Activated CD4-positive, alpha-beta T cell treated with anti-CD3 and anti-CD28 coated beads, Interleukin-2, amount 50 U/mL, for 48 hours (primary cell): ENCODE measurements at regions not wholly inside any gene's neighbourhood (a gene's known extent, or its start where the extent isn't known, plus 50 kb on each side); places are given as distances from the start of the nearest gene placed in this dataset.

Experiments
- DNase-seq, 2 experiments: peaks; one replicate each; pipeline ENCODE4 v3.0.0-alpha.2; 2020

DNA sequence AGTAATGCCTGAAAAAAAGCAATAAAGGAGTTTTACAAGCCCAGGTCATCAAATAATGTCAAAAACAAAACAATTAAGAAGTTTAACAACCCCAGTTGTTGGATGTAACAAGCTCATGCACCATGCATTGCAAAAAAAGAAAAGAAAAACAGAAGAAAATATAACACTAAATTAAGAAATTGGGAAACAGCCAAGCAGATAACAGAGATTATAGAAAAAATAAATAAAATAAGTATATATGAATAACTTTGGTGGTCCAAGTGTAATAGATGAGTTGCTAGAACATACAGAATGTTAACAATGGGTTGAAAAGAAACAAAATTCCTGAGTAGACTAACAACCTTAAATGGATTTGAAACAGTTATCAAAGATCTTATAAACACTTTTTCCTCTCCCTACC, 573.1 kb upstream of the SOX11 start:
- DNase-seq, result no peak

DNA sequence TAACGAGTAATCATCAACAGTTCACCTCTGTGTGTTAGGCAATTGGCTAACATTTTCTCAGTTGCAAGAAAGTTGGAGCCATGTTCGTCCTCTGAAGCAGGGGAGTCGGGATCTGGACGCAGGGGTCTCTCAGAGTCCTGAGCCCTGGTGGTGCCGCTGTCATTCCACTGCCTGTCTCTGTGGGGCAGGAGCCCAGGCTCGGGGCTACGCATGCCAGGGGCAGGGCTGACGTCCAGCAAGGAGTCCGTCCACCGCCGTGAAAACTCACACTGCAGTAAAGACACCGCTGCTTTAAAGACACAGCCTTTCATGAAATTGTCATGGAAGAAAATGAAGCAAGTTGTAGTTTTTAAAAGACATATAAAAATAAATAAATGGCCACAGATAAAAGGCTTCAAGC, 571.1 kb upstream of the SOX11 start:
- DNase-seq, result no peak

DNA sequence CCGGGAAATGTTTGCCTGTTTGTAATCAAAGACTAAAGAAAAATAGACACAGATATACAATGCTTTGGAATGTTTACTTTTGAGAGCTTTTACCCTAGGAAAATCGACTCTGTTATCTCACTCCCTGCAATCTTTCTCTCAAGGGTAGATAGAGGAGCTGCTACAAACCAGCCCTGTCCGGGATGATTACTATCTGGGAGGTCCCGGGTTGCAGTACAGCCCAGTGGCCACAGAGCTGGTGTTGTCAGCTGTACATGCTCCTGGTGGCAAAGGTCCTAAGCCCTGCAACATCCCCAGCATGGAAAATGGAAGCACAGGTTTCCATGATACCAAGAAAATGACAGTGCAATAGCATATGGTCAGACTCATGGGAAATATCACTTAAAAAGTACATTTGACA, 570.5 kb upstream of the SOX11 start:
- DNase-seq, result no peak

DNA sequence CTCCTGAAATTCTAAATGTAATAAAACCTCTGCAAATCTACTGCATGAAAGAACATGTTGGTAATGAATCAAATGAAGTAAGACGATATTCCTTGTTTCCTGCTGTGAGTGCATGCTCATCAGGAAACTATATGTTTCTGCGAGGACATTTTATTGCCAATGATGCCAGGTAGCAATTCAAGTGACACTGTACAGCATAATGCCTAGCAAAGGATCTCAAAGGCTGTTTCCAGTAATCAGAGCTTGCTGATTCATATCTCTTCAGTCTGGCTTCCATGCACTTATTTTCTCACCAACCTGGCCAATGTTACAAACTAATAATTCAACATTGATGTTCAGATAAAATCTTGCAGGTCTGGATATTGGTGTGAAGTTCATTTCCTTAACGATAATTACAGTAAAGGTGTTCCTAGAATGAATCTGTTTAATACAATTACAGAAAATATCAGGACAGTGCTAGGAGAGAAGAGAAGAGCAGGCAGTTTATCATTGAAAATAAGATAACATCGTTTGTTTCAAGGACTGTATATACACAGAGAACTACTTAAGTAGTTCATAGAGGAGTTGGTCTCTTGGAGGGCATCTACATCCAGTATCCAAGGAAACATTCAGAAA, 568.5 kb upstream of the SOX11 start:
- no peak for DNase-seq

DNA sequence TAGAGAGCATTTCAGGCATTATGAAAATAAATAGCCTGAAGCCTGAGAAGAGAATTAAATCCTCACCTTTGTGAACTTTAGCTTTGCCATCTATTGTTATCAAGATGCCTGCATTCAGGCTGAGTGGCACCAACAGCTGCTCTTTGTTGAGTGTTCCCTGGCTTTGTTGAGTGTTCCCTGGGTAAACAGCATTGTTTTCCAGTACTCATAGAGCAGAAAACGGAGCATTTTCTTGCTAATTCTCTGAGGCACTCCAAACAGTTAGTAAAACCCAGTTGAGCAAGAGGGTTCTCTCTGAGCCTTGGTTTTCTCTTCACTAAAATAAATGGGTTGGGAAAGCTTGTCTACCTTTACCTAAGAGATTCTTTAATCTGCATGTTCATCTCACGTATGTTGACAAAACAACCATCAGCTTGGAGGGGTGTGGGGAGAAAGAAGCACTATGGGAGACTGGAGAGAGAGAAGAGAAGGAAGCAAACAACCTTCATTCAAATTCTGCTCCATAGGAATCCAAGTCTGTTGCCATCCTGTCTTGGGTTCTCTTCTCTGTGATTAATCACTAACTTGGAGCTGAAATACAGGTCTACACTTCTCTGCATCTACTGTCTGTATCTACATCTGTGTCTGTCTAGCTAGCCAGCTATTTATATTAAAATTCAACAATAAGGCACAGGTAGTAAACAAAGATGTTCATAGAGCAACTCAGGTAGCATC, 567.0 kb upstream of the SOX11 start:
- no peak for DNase-seq

DNA sequence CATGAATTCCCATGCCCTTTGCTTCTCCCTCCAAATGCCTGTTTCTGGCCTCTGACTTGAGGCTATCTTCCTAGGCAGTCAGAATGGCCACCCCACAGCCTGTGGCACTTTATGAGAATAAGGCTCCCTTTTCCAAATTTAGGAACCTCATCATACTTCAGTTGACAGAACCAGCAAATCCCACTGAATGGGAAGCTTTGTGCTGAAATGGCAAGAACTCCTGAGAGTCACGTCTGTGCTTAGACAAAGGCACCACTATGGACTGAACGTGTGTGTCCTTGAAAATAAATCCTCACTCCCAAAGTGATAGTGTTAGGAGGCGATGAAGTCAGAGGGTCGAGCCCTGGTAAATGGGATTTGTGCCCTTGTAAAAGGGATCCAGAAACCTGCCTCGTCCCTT, 559.9 kb upstream of the SOX11 start:
- DNase-seq, result no peak

DNA sequence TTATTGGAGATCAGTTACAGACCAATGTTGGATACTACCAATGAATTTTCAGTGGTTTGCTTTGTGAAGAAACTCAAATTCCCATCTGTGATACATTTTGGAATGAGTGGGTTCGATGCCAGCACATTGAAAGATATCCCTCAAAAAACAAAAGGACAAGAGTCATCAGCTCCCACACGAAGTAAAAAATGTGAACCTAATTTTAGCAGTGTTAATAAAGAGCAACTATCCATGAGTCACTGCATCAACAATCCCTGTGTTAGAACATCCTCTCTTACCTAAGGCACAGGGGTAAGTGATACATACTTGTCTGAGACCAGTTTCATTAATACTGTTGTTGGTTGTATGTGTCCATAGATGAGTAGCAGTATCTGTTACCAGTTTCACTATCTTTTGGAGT, 551.8 kb upstream of the SOX11 start:
- no peak for DNase-seq

DNA sequence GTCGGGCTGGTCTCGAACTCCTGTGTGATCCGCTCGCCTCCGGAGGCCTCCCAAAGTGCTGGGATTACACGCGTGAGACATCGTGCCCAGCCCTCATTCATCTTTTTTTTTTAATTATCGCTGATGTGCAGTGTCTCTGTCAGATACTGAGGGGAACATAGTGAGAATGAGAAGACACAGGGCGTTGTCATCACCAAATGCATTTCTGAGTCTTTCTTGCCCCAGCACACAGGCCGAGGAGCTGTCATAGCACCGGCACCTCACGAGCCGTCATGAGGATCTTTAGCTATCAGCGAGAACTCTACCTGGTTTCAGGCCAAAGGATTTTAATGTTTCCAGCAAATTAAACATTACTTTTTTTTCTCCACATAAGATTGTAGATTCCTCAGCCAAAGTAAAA, 548.0 kb upstream of the SOX11 start:
- no peak for DNase-seq

DNA sequence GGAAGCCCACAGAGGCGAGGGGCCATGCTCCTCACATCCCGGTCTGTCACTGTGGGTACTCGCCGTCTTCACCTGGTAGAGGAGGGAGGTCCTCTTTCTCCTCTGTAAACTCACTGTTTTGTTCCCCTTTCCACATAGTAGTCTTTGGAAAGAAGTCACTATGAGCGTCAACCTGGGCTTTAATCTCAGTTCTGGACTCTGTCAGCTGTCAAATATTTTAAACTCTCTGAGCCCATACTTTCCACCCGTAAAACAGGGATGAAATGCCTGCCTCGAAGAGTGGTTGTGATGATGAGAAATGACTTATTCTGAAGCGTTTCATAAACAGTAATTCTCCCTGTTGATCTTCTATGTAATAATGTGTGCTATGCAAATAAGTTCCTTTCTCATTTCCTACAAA, 547.1 kb upstream of the SOX11 start:
- DNase-seq, result no peak

DNA sequence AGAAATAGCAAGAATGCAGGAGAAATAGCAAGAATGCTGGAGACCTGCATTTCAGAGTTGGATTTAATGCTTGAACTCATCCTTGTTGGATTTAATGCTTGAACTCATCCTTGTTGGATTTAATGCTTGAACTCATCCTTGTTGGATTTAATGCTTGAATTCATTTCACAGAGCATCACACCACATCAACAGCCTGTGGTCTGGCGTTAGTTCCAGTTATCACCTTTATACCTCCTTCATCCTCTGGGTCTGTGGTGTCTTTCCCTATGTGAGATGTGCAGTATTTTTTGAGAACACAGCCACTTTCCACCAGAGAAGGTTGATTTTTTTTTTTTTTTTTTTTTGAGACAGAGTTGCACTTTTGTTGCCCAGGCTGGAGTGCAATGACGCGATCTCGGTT, 546.4 kb upstream of the SOX11 start:
- no peak for DNase-seq

DNA sequence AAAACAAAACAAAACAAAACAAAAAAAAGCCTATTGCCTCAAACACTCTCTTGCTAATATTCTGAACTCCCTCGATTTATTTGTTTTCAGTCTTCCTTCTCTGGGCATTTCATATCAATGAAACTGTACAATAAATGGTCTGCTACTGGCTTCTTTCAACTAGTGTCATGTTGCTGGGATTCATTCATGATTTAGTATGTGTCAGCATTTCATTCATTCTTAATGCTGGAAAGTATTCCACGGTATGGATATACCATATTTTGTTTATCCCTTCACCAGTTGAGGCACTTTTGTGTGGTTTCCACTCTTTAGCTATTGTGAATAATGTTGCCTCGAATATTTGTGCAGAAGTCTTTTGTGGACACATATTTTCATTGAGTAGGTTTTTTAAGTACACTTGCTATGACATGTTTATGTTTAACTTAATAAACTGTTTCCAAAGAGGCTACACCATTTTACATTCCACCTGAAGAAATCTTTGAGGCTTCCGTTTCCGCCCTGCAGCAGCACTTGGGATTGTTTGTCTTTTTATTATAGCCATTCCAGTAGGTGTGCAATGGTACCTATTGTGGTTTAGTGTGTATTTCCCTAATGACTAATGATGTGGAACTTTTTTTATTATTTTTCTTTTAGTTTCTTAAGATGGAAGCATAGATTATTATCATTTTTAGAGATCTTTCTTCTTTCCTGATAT, 543.6 kb upstream of the SOX11 start:
- DNase-seq, result no peak

DNA sequence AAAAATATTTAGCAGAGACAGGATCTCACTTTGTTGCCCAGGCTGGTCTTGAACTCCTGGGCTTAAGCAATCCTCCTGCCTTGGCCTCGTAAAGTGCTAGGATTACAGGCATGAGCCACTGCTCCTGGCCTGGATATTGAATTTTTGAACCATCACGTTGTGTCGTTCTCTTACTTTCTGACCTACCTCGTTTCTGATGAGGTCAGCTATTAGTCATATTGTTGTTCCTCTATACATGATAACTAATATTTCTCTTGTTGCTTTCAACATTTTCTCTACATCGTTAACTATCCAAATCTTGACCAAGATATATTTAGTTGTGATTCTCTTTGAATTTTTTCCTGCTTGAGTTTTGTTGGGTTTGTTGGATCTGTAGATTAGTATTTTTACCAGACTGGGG, 541.3 kb upstream of the SOX11 start:
- DNase-seq, result no peak

DNA sequence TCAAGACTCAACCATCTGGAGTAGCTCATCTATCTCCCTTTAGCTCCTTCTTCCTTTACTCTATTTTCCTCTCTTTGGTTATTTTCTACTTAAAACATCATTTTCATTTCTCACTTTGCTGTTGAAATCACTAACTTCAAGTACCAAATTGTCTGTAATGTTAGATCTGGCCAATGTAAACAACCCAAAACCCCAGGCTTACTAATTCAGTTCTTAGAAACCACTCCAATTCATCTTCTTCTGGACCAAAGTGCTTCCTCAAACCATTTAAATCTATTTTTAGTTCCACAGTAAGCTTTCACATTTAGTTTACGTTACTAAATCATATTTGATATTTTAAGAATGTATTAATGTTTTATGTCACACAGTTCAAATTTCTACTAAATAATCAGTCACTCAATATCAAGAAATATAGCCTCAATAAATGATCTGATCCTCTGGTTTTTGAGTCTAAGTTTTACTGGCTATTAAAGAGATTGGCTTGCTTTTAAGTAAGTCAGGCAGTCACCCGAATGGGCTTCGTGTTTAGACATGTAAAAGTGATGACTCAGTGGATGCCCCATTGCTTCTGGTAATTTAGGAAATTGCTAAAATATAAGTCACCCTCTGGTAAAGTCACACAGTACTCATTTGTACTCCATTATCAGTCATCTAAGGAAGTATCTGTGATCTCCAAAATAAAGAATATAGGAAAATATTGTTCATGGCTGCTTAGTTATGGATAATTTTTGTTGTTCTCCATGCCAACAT, 527.2 kb upstream of the SOX11 start:
- DNase-seq, result no peak

DNA sequence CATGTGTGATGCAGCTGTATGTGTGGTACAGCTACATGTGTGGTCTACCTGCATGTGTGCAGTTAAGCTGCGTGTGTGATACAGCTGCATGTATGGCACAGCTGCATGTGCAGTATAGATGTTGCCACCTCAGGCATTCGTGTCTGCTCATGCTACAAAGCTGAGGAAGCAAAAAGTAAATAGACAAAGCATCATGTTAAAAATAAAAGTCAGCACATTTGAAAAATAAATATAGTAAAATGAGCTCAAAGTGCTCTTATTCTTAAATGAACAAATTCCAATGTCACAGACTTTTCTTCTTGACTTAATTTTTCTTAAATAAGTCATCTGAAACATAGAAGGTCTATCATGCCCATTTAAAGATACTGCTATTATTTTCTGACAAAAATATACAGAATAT, 519.3 kb upstream of the SOX11 start:
- DNase-seq, result no peak

DNA sequence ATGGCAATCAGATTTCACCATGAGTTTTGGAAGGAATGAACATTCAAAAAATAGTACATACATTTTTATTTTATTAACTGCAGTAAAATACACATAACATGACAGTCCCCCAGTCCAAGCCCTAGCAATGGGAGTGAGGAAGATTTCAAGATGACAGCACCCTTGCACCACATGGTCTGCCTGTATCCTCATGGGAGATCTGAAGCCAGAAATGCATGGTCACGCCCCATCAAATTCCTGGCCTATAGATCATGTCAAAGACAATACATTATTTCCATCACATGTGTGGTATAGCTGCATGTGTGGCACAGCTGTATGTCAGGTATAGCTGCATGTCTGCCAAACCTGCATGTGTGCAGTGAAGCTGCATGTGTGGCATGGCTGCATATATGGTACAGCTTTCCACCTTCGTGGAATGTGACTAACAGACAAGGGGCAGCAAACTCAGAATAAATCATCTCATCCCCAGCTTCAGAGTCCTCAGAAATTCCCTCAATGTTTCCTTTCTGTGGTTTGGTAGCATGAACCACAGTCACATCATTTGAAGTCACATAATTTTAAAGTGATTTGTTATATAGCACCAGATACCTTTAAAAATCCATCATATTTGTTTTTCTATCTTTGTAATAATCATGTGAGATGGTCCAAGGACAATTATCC, 518.2 kb upstream of the SOX11 start:
- no peak for DNase-seq

DNA sequence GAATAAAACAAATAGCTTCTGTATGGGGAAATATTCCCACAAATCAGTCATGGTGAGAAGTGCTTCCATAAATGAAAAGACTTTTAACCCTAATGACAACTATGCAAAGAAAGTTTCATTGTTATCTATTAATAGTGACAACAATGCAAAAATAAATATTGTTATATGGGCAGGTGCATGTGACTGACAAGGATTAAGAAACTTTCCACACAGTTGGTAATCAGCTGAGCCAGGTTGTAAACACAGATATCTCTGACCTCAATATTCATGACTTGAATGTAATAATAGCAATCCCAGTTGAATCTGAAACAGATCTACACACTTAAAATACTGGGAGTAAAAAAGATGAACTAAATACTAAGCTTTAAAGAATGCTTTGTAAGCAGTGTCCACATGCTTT, 517.0 kb upstream of the SOX11 start:
- no peak for DNase-seq

DNA sequence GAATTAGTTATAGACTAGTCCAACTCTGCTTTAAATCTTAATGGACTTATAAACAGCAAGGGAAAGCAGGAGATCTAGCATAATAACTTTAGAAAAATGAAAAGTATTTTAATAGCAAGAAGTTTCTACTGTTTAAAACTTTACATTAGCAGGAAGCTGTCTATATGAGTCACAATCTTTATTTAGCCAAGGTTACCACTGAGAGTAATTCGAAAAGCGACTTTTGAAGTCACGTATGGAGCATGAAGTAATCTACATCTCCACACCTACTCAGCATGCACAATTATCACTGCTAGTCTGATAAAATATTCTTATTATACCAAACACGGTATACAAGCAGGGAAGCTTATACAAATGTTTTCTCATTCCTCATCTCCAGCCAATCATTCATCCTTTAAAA, 515.4 kb upstream of the SOX11 start:
- no peak for DNase-seq

DNA sequence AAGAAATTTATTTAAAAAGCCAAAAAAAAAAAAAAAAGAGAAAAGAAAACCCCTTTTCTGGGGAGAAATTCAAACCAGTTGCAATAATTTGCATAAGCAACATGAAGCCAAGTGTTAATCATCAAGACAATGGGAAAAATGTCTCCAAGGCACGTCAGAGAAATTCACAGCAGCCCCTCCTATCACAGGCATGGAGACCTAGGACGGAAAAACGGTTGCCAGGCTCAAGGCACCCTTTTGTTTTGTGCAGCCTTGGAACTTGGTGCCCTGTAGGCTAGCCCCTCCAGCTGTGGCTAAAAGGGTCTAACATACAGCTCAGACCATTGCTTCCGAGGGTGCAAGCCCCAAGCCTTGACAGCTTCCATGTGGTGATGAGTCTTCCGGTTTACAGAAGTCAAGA, 509.2 kb upstream of the SOX11 start:
- DNase-seq, result no peak

DNA sequence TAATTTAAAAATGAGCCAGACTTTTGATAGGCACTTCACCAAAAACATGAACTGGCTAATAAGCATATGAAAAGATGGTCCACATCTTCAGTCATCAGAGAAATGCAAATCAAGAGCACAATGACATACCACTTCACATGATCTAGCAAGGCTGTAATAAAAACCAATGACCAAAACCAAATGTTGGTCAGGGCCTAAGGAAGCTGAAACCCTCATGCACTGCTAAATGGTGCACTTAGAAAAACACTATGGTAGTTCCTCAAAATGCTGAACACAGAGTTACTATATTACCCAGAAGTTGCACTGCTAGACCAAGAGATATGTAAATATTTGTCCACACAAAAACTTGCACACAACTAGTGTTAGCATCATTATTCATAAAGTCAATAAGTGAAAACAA, 504.9 kb upstream of the SOX11 start:
- DNase-seq, result no peak

DNA sequence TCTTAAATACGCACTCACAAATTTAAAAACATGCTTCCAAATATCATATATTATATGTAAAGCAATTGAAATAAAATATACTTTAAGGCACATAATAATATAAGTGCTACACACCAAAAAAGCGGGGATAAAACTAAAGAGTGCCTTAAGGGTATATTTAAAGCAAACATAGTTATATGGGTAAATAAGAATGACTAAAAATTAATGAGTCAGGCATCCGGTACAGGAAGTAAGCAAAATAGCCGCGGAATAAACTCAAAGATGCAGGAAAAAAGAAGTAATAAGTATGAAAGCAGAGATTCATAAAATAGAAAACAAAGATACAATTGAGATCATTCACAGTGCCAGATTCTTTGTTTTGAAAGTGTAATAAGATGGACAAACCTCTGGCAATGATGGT, 503.5 kb upstream of the SOX11 start:
- no peak for DNase-seq

DNA sequence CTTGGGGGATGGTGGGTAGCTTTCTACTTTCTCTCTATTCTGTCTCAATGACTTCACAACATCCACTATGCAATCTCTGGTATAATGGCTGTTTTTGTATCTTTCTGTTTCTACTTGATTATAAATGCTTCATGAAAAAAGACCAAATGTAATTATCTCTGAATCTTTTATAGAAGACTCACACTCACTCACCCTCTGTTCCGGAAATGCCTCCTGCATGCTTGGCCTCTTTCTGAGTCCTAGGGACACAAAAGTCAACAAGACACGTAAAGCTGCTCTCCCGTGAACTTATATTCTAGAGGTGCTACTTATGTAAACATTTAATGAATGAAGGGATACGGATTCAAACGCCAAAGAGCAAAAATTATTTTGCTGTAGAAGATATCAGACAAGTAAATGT, 502.2 kb upstream of the SOX11 start:
- DNase-seq, result no peak

DNA sequence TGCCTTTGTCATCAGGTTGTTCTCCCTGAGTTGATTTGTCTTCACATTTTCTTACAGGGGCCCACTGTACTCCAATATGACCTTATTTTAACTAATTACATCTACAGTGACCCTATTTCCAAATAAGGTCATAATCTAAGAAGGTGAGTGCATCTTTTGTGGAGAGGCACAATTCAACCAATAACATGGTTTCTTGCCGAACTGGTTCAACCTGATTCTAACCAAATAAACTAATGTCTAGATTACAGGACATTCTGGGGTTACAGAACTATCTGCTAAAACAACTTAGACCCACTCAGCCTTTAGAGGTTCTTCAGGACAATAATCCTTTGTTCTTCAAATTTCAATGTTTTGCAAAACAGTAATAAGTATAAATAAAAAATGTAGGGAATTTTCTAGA, 496.5 kb upstream of the SOX11 start:
- no peak for DNase-seq

DNA sequence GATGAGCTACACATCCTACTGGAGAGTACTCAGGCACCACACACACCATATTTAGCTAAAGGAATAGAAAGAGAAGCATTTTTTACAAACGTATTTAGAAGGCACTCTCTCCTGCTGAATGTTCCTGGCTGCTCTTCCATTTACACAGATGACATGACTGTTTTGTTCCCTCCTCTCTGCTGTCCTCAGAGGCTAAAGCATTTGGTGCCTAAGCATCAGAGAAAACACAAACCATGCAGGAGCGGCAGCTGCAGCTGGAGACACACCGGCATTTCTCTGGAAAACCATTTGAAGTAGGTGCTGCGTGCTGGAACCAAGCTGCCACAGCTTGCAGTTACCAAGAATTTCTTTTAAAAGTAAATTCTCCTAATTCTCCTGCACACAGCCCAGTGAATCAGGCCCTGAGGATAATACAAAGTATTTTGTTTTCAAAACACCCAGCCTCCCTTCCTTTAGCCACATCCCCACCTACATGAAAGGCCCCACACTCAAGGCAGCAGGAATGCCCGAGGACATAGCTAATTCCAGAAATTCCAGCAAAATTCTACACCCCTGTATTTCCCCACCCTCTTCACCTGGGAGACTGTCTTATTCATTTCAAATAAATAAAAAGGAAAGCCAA, 488.9 kb upstream of the SOX11 start:
- no peak for DNase-seq
